Lower lobe of right lung (tissue), 2 donors: ENCODE measurements at regions not wholly inside any gene's neighbourhood (a gene's known extent, or its start where the extent isn't known, plus 50 kb on each side); places are given as distances from the start of the nearest gene placed in this dataset.

Experiments
- ATAC-seq, 2 donors: fragments of 200-7000 bp; cut with Tn5 transposase; one replicate each; pipeline ENCODE4 v1.9.1; 2020 to 2022; ENCODE audit warnings: mild to moderate bottlenecking in 2 of 2, moderate library complexity in 2 of 2
- DNase-seq: peaks from one replicate; pipeline ENCODE4 v3.0.0-alpha.2; 2020
- H3K27ac ChIP-seq: fragments of 200-600 bp; one replicate; pipeline ENCODE4 v1.8.0; 2022
- H3K27me3 ChIP-seq: fragments of 200-600 bp; one replicate; pipeline ENCODE4 v1.8.0; 2022; ENCODE audit warnings: low read depth
- H3K36me3 ChIP-seq: fragments of 200-600 bp; one replicate; pipeline ENCODE4 v1.8.0; 2022; ENCODE audit warnings: mild to moderate bottlenecking
- H3K4me1 ChIP-seq: fragments of 200-600 bp; one replicate; pipeline ENCODE4 v1.8.0; 2022
- H3K4me3 ChIP-seq: fragments of 200-600 bp; one replicate; pipeline ENCODE4 v1.8.0; 2022; ENCODE audit warnings: mild to moderate bottlenecking
- H3K9me3 ChIP-seq: fragments of 200-600 bp; one replicate; pipeline ENCODE4 v1.8.0; 2022
- CTCF ChIP-seq: fragments of 200-600 bp; IDR thresholded peaks from one replicate; pipeline ENCODE4 v1.8.0; 2022; ENCODE audit warnings: antibody characterized with exemption, mild to moderate bottlenecking
- intact Hi-C: fragments of 100-400 bp; cut with DNase I; formaldehyde crosslinking; loops from one replicate; pipeline ENCODE4 v1.11.0; 2022
- donor health status: DM: no; HTN: yes; CAD: no; lungs with severe emphysema.

GRCh38 chr3:177726807-177727206, 529.5 kb upstream of the TBL1XR1 start:
- Histone ChIP-seq H3K27ac (no peak overlapping the region), H3K4me3 (no peak overlapping the region), H3K9me3 (no peaks in the 10 kb centered on the region), H3K4me1 (peaks cover 60% of the 10 kb centered on the region), H3K27me3 (no peaks in the 10 kb centered on the region), H3K36me3 (no peaks in the 10 kb centered on the region)
- no peak for TF ChIP-seq CTCF
- no peak for ATAC-seq
- DNase-seq = no peak
- intact Hi-C loops = no loop called here

- DNase-seq (no peak), ATAC-seq (no peak)
- no peak overlapping the region for H3K27ac ChIP-seq
Observed at GRCh38 chr3:177729956-177730681, 532.8 kb upstream of the TBL1XR1 start.

GRCh38 chr3:177730814-177731213, 533.5 kb upstream of the TBL1XR1 start:
- no peak for TF ChIP-seq CTCF
- Histone ChIP-seq H3K27me3 (no peaks in the 10 kb centered on the region), H3K36me3 (no peaks in the 10 kb centered on the region), H3K4me3 (no peak overlapping the region), H3K4me1 (peaks cover 22% of the 10 kb centered on the region), H3K27ac (no peak overlapping the region), H3K9me3 (no peaks in the 10 kb centered on the region)
- DNase-seq (no peak), ATAC-seq (no peak)
- intact Hi-C loops = no loop called here

More at GRCh38 chr3:177729956-177730681, 532.8 kb upstream of the TBL1XR1 start:
- no peaks in the 10 kb centered on the region for H3K27me3 ChIP-seq
- peaks cover 29% of the 10 kb centered on the region for H3K4me1 ChIP-seq
- H3K4me3 ChIP-seq = no peak overlapping the region
- no peaks in the 10 kb centered on the region for H3K36me3 ChIP-seq
- no peaks in the 10 kb centered on the region for H3K9me3 ChIP-seq
- intact Hi-C loops = no loop called here
- TF ChIP-seq CTCF = no peak

DNA sequence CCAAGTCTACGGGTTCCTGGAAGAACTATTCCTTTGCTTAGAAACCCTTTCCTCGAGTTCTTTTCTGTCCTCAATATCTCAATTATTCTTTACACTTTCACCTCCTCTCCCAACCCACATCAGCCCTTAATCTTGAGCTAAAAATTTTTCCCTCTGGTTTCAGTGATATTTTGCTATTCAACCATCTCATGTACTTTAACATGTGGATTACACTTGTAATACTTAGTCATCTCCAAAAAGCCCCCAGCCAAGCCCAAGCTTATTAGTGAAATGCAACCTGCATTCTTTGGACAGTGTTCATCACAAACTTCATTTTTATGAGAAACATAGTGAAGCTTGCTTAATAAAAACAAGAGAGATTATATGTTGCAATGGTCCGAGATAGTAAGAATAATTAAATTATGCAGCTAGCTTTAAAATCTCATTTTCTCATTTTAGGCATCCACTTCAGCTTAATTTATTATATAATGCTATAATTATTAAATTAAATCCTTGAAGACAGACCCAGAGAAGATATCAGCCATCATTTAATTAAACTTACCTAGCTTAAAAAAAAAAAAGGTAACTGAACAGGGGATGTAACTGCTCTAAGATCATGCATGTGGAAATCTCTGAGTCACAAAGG, 534.5 kb upstream of the TBL1XR1 start:
- H3K4me3 ChIP-seq = no peak overlapping the region
- no peak for DNase-seq
- ATAC-seq = no peak

GRCh38 chr3:177733233-177733632, 536.0 kb upstream of the TBL1XR1 start:
- ATAC-seq (no peak), DNase-seq (no peak)
- Histone ChIP-seq H3K9me3 (no peaks in the 10 kb centered on the region), H3K4me1 (peaks cover 9% of the 10 kb centered on the region), H3K36me3 (no peaks in the 10 kb centered on the region), H3K27me3 (no peaks in the 10 kb centered on the region), H3K27ac (no peak overlapping the region), H3K4me3 (no peak overlapping the region)
- no peak for TF ChIP-seq CTCF
- intact Hi-C loops = no loop called here

More for the DNA sequence above, 534.5 kb upstream of the TBL1XR1 start:
- intact Hi-C loops = no loop called here
- Histone ChIP-seq H3K4me1 (peaks cover 13% of the 10 kb centered on the region), H3K27ac (no peak overlapping the region), H3K27me3 (no peaks in the 10 kb centered on the region), H3K36me3 (no peaks in the 10 kb centered on the region), H3K9me3 (no peaks in the 10 kb centered on the region)
- TF ChIP-seq CTCF = no peak
